Testis (tissue), 2 donors: ENCODE measurements at regions not wholly inside any gene's neighbourhood (a gene's known extent, or its start where the extent isn't known, plus 50 kb on each side); places are given as distances from the start of the nearest gene placed in this dataset.

Source experiments
- CTCF ChIP-seq, 3 experiments: fragments of 450-650 bp in 2 of 3; fragments of 200-600 bp in 1 of 3; sonication (generic) in 1 of 3; IDR thresholded peaks; one replicate each; pipeline ENCODE4 v1.5.1; 2016 to 2019; ENCODE audit warnings: antibody characterized with exemption in 3 of 3, mild to moderate bottlenecking in 2 of 3, moderate library complexity in 1 of 3
- POLR2A ChIP-seq: fragments of 450-650 bp; IDR thresholded peaks from one replicate; pipeline ENCODE4 v1.6.1; 2017; ENCODE audit warnings: antibody characterized with exemption, mild to moderate bottlenecking, moderate library complexity

- TF ChIP-seq CTCF (IDR thresholded peaks at IDR 0.05) (no peak), POLR2A (no peak)
Observed at GRCh38 chr3:107884719-107885460, 205.9 kb downstream of the CD47 start.
